PFSK-1 (cell line): ENCODE measurements at regions not wholly inside any gene's neighbourhood (a gene's known extent, or its start where the extent isn't known, plus 50 kb on each side); places are given as distances from the start of the nearest gene placed in this dataset.

Source experiments
- POLR2AphosphoS5 ChIP-seq: IDR thresholded peaks from 2 replicates; pipeline ENCODE4 v1.6.1; 2012; ENCODE audit warnings: low read depth, mild to moderate bottlenecking, control low read depth, low read length, moderate library complexity
- TAF1 ChIP-seq: IDR thresholded peaks from 2 replicates; pipeline ENCODE4 v1.6.1; 2012; ENCODE audit warnings: low read length, control low read depth, borderline replicate concordance; ENCODE audit not compliant: insufficient read depth

- TF ChIP-seq POLR2AphosphoS5 = no peak
- TF ChIP-seq TAF1 = no peak
Observed at GRCh38 chr13:46982856-46983582, 86.2 kb upstream of the HTR2A start.
